H1 (cell line): ENCODE measurements at regions not wholly inside any gene's neighbourhood (a gene's known extent, or its start where the extent isn't known, plus 50 kb on each side); places are given as distances from the start of the nearest gene placed in this dataset.

Source experiments
- CTCF ChIA-PET: fragments of 300-600 bp; sonication (Branson Sonifier 250); formaldehyde crosslinking; loops from one replicate; lab custom pipeline; 2021; ENCODE audit not compliant: partially characterized antibody; lab: Charles Lee
- POLR2A ChIA-PET: fragments of 300-600 bp; sonication (Branson Sonifier 250); formaldehyde crosslinking; loops from one replicate; lab custom pipeline; 2021; ENCODE audit warnings: inconsistent platforms; ENCODE audit not compliant: partially characterized antibody; lab: Charles Lee
- DNase-seq, 2 experiments: peaks; one replicate each; pipeline versions ENCODE4 v3.0.0 to v3.0.0-alpha.2; 2010 to 2022; ENCODE audit warnings: low spot score in 2 of 2, low read depth in 1 of 2, mixed read lengths in 1 of 2
- FAIRE-seq: peaks from 2 replicates; lab custom pipeline; 2011; peaks lifted over from hg19 to GRCh38; lab: Jason Lieb, UNC
- H2AFZ ChIP-seq: 2 replicates; pipeline ENCODE4 v1.8.1; 2012; ENCODE audit warnings: low read length, inconsistent platforms
- H2AK5ac ChIP-seq: 2 replicates; pipeline ENCODE4 v1.6.1; 2013; ENCODE audit warnings: low read depth, low read length
- H2BK120ac ChIP-seq: replicated peaks from 2 replicates; pipeline ENCODE3; 2013; ENCODE audit warnings: low read depth, low read length, inconsistent platforms
- H2BK12ac ChIP-seq: 2 replicates; pipeline ENCODE4 v1.6.1; 2013; ENCODE audit warnings: low read depth, low read length
- H2BK15ac ChIP-seq: 2 replicates; pipeline ENCODE4 v1.6.1; 2013; ENCODE audit warnings: low read length
- H2BK20ac ChIP-seq: 2 replicates; pipeline ENCODE4 v1.6.1; 2013; ENCODE audit warnings: low read length
- H2BK5ac ChIP-seq: 2 replicates; pipeline ENCODE4 v1.6.1; 2013; ENCODE audit warnings: low read depth, low read length
- H3K14ac ChIP-seq: 2 replicates; pipeline ENCODE4 v1.6.1; 2013; ENCODE audit warnings: inconsistent platforms; ENCODE audit not compliant: insufficient read length
- H3K18ac ChIP-seq: 2 replicates; pipeline ENCODE4 v1.6.1; 2013; ENCODE audit warnings: low read length; ENCODE audit errors: extremely low read depth
- H3K23ac ChIP-seq: 2 replicates; pipeline ENCODE4 v1.6.1; 2013; ENCODE audit warnings: inconsistent platforms; ENCODE audit not compliant: insufficient read length
- H3K23me2 ChIP-seq: 2 replicates; pipeline ENCODE4 v1.6.1; 2013; ENCODE audit warnings: low read depth, low read length
- H3K27ac ChIP-seq: 2 replicates; pipeline ENCODE4 v1.6.1; 2011; ENCODE audit warnings: low read depth, low read length, inconsistent platforms
- H3K27me3 ChIP-seq, 4 experiments: replicated peaks in 1 of 4; 1 replicate in 1 of 4; 2 replicates in 3 of 4; pipeline versions ENCODE4 v1.6.1 to v1.8.1; 2011 to 2013; ENCODE audit warnings: low read length in 3 of 4, mild to moderate bottlenecking in 3 of 4, inconsistent platforms in 2 of 4, mixed read lengths in 2 of 4, moderate library complexity in 1 of 4; ENCODE audit not compliant: control insufficient read depth in 3 of 4, insufficient read depth in 3 of 4; ENCODE audit errors: extremely low read depth in 1 of 4
- H3K36me3 ChIP-seq, 4 experiments: 2 replicates each; pipeline versions ENCODE4 v1.6.1 to v1.8.1; 2011 to 2013; ENCODE audit warnings: mild to moderate bottlenecking in 4 of 4, low read length in 3 of 4, moderate library complexity in 2 of 4, control low read depth in 1 of 4, inconsistent platforms in 1 of 4; ENCODE audit not compliant: insufficient read depth in 4 of 4, control insufficient read depth in 2 of 4
- H3K4ac ChIP-seq: replicated peaks from 2 replicates; pipeline ENCODE3; 2013; ENCODE audit warnings: low read length, low read depth, mixed read lengths, inconsistent platforms; ENCODE audit not compliant: insufficient read length
- H3K4me1 ChIP-seq, 4 experiments: replicated peaks in 1 of 4; 1 replicate in 1 of 4; 2 replicates in 3 of 4; pipeline versions ENCODE4 v1.6.1 to v1.8.1; 2011 to 2013; ENCODE audit warnings: low read length in 3 of 4, inconsistent platforms in 2 of 4, mixed read lengths in 1 of 4; ENCODE audit not compliant: insufficient read depth in 4 of 4, control insufficient read depth in 3 of 4
- H3K4me2 ChIP-seq, 2 experiments: 2 replicates each; pipeline versions ENCODE4 v1.6.1 to v1.8.1; 2011 to 2013; ENCODE audit warnings: low read depth in 2 of 2, low read length in 2 of 2, control low read depth in 1 of 2, inconsistent platforms in 1 of 2, mild to moderate bottlenecking in 1 of 2; ENCODE audit not compliant: insufficient read depth in 1 of 2
- H3K4me3 ChIP-seq, 4 experiments: fragments of 200-600, 300-600 bp in 1 of 4; sonication (generic), shearing (Covaris generic), sonication (Bioruptor Twin) in 1 of 4; 2 replicates each; pipeline versions ENCODE4 v1.5.1 to v1.8.1; 2011 to 2016; ENCODE audit warnings: low read length in 4 of 4, low read depth in 3 of 4, control low read depth in 2 of 4, inconsistent platforms in 2 of 4, mild to moderate bottlenecking in 2 of 4, mixed read lengths in 1 of 4, moderate library complexity in 1 of 4; ENCODE audit not compliant: insufficient read depth in 2 of 4; ENCODE audit errors: extremely low read depth in 1 of 4
- H3K56ac ChIP-seq: replicated peaks from 2 replicates; pipeline ENCODE3; 2013; ENCODE audit warnings: low read depth, mild to moderate bottlenecking, mixed read lengths, low read length, inconsistent platforms; ENCODE audit not compliant: insufficient read length
- H3K79me1 ChIP-seq: 2 replicates; pipeline ENCODE4 v1.6.1; 2013; ENCODE audit warnings: low read depth, low read length, control low read depth
- H3K79me2 ChIP-seq, 2 experiments: 2 replicates each; pipeline versions ENCODE4 v1.6.1 to v1.8.1; 2012 to 2013; ENCODE audit warnings: low read length in 2 of 2, mild to moderate bottlenecking in 2 of 2, inconsistent platforms in 1 of 2; ENCODE audit not compliant: insufficient read depth in 2 of 2, control insufficient read depth in 1 of 2
- H3K9ac ChIP-seq, 4 experiments: replicated peaks in 1 of 4; 1 replicate in 1 of 4; 2 replicates in 3 of 4; pipeline versions ENCODE4 v1.6.1 to v1.8.1; 2011 to 2013; ENCODE audit warnings: low read depth in 3 of 4, low read length in 3 of 4, control low read depth in 2 of 4, mild to moderate bottlenecking in 2 of 4, moderate library complexity in 2 of 4, inconsistent platforms in 1 of 4; ENCODE audit errors: extremely low read depth in 1 of 4
- H3K9me3 ChIP-seq, 2 experiments: 2 replicates each; pipeline versions ENCODE4 v1.6.1 to v1.8.1; 2012 to 2013; ENCODE audit warnings: mild to moderate bottlenecking in 2 of 2, moderate library complexity in 2 of 2, control low read depth in 1 of 2, inconsistent platforms in 1 of 2, low read depth in 1 of 2, low read length in 1 of 2, mixed read lengths in 1 of 2; ENCODE audit not compliant: insufficient read depth in 2 of 2
- H4K20me1 ChIP-seq, 2 experiments: replicated peaks in 1 of 2; 2 replicates each; pipeline versions ENCODE3 to v1.8.1; 2011 to 2013; ENCODE audit warnings: inconsistent platforms in 2 of 2, low read length in 2 of 2, mild to moderate bottlenecking in 1 of 2; ENCODE audit not compliant: insufficient read depth in 2 of 2, control insufficient read depth in 1 of 2
- H4K5ac ChIP-seq: 2 replicates; pipeline ENCODE4 v1.6.1; 2013; ENCODE audit warnings: low read length, low read depth, mixed read lengths, inconsistent platforms; ENCODE audit not compliant: insufficient read length
- H4K8ac ChIP-seq: 2 replicates; pipeline ENCODE4 v1.8.0; 2013; ENCODE audit warnings: mild to moderate bottlenecking, moderate library complexity, low read length, inconsistent platforms; ENCODE audit not compliant: insufficient read depth; ENCODE audit errors: extremely low read depth
- H4K91ac ChIP-seq: replicated peaks from 2 replicates; pipeline ENCODE3; 2013; ENCODE audit warnings: low read length, mixed read lengths, inconsistent platforms; ENCODE audit not compliant: insufficient read length
- BCL11A ChIP-seq, 2 experiments: IDR thresholded peaks; one replicate each; pipeline ENCODE4 v1.6.1; 2011; ENCODE audit warnings: low read depth in 2 of 2, low read length in 2 of 2, mild to moderate bottlenecking in 2 of 2
- BRCA1 ChIP-seq: IDR thresholded peaks from 2 replicates; pipeline ENCODE4 v1.6.1; 2012; ENCODE audit warnings: low read depth, low read length, improper control_type of control experiment
- CHD2 ChIP-seq: IDR thresholded peaks from 2 replicates; pipeline ENCODE4 v1.6.1; 2012; ENCODE audit warnings: low read length, improper control_type of control experiment
- GABPA ChIP-seq: IDR thresholded peaks from 2 replicates; pipeline ENCODE4 v1.6.1; 2011; ENCODE audit warnings: mild to moderate bottlenecking, low read length, moderate library complexity, borderline replicate concordance; ENCODE audit not compliant: insufficient read depth
- GTF2F1 ChIP-seq: IDR thresholded peaks from 2 replicates; pipeline ENCODE4 v1.6.1; 2012; ENCODE audit warnings: low read depth, low read length, improper control_type of control experiment, borderline replicate concordance
- KDM4A ChIP-seq: IDR thresholded peaks from one replicate; pipeline ENCODE4 v1.7.1; 2012; ENCODE audit warnings: low read depth, mild to moderate bottlenecking, moderate library complexity, low read length, inconsistent platforms; ENCODE audit not compliant: severe bottlenecking
- NANOG ChIP-seq: IDR thresholded peaks from 2 replicates; pipeline ENCODE4 v1.6.1; 2011; ENCODE audit warnings: low read length, low read depth, mild to moderate bottlenecking, inconsistent platforms; ENCODE audit not compliant: insufficient read depth, poor library complexity, severe bottlenecking
- POLR2AphosphoS5 ChIP-seq: IDR thresholded peaks from 2 replicates; pipeline ENCODE4 v1.6.1; 2011; ENCODE audit warnings: low read depth, low read length
- RAD21 ChIP-seq, 2 experiments: IDR thresholded peaks in 1 of 2; conservative IDR thresholded peaks in 1 of 2; 2 replicates each; pipeline ENCODE4 v1.6.1; 2011; ENCODE audit warnings: low read depth in 2 of 2, low read length in 2 of 2, improper control_type of control experiment in 1 of 2, inconsistent platforms in 1 of 2, mild to moderate bottlenecking in 1 of 2, moderate library complexity in 1 of 2
- TBP ChIP-seq: IDR thresholded peaks from 2 replicates; pipeline ENCODE4 v1.6.1; 2011; ENCODE audit warnings: low read depth, low read length, improper control_type of control experiment
- ZNF274 ChIP-seq: IDR thresholded peaks from 2 replicates; pipeline ENCODE4 v1.7.0; 2012; ENCODE audit warnings: low read length, borderline replicate concordance; ENCODE audit errors: extremely low read depth
- WGBS, 2 experiments: shearing (Covaris generic) in 1 of 2; methylation state at CpG; one replicate each; pipeline versions ENCODE4 v1.1.6 to v1.1.7; 2013 to 2015; ENCODE audit warnings: low lambda C conversion rate in 2 of 2, mixed read lengths in 2 of 2, inconsistent platforms in 1 of 2, low coverage in 1 of 2, missing lambda C conversion rate in 1 of 2; ENCODE audit not compliant: insufficient replicate concordance in 2 of 2, insufficient coverage in 1 of 2, insufficient read length in 1 of 2; ENCODE audit errors: extremely low coverage in 1 of 2, missing lambda C conversion rate in 1 of 2; 5-methylcytosine and 5-hydroxymethylcytosine counted together

GRCh38 chr14:85387181-85387580 is 142.8 kb upstream of the FLRT2 start:
- FAIRE-seq (no peak), DNase-seq (no peak)
- H3K27ac ChIP-seq: no peak overlapping the region
- no peak overlapping the region for H2AFZ ChIP-seq
- H3K9me3 ChIP-seq: no peaks in the 10 kb centered on the region
- WGBS, 2 experiments: 85% methylated on average over 3 of the region's 3 CpGs; no CpG with 5 or more reads in 1 of the 2 experiments
- ChIA-PET CTCF (interaction anchor here (0.7 kb wide), 1 partner anchor 11 kb away, joined by 3 read pairs; no protein-coding TSS in a partner anchor), POLR2A (no interaction called here)
- no peak overlapping the region for H2BK15ac ChIP-seq
- H3K23ac ChIP-seq: no peak overlapping the region
- no peak overlapping the region for H2BK20ac ChIP-seq
- no peaks in the 10 kb centered on the region for H3K79me2 ChIP-seq
- H3K9ac ChIP-seq: no peak overlapping the region
- H2BK12ac ChIP-seq: no peak overlapping the region
- H3K4me3 ChIP-seq: no peak overlapping the region
- H4K20me1 ChIP-seq: no peaks in the 10 kb centered on the region
- no peak overlapping the region for H4K5ac ChIP-seq
- TF ChIP-seq NANOG (no peak), BRCA1 (no peak), GTF2F1 (no peak), RAD21 (IDR thresholded peaks at IDR 0.05 in 1 of 2, conservative IDR thresholded peaks at IDR 0.05 in 1 of 2; ENCODE audit: low read depth in 2 of 2, low read length in 2 of 2) (no peak), TBP (no peak), POLR2AphosphoS5 (no peak), ZNF274 (no peak), GABPA (no peak), BCL11A (IDR thresholded peaks at IDR 0.05; ENCODE audit: low read depth in 2 of 2, low read length in 2 of 2) (no peak), KDM4A (no peak), CHD2 (no peak)
- no peak overlapping the region for H2BK5ac ChIP-seq
- no peaks in the 10 kb centered on the region for H3K23me2 ChIP-seq
- H3K4me2 ChIP-seq: no peak overlapping the region
- H2BK120ac ChIP-seq: no peak overlapping the region
- no peaks in the 10 kb centered on the region for H3K27me3 ChIP-seq
- H4K8ac ChIP-seq: no peak overlapping the region
- no peaks in the 10 kb centered on the region for H3K79me1 ChIP-seq
- no peaks in the 10 kb centered on the region for H3K36me3 ChIP-seq
- no peak overlapping the region for H4K91ac ChIP-seq
- no peak overlapping the region for H3K56ac ChIP-seq
- H3K18ac ChIP-seq: no peak overlapping the region
- H3K14ac ChIP-seq: no peak overlapping the region
- no peak overlapping the region for H3K4ac ChIP-seq
- no peak overlapping the region for H2AK5ac ChIP-seq
- no peaks in the 10 kb centered on the region for H3K4me1 ChIP-seq
